HEK293T (cell line): ENCODE measurements at regions not wholly inside any gene's neighbourhood (a gene's known extent, or its start where the extent isn't known, plus 50 kb on each side); places are given as distances from the start of the nearest gene placed in this dataset.

Experiments used
- BHLHE40 ChIP-seq: fragments of 450-650 bp; IDR thresholded peaks from 2 replicates; pipeline ENCODE4 v1.6.1; 2016; ENCODE audit warnings: mild to moderate bottlenecking, moderate library complexity, borderline replicate concordance
- CTBP1 ChIP-seq: fragments of 450-650 bp; IDR thresholded peaks from 2 replicates; pipeline ENCODE4 v1.6.1; 2016; ENCODE audit warnings: borderline replicate concordance
- FOXA1 ChIP-seq: fragments of 450-650 bp; IDR thresholded peaks from 2 replicates; pipeline ENCODE4 v1.6.1; 2016; ENCODE audit warnings: mild to moderate bottlenecking
- FOXK2 ChIP-seq: fragments of 450-650 bp; IDR thresholded peaks from 2 replicates; pipeline ENCODE4 v1.6.1; 2016; ENCODE audit warnings: mild to moderate bottlenecking
- FOXM1 ChIP-seq: fragments of 450-650 bp; IDR thresholded peaks from 2 replicates; pipeline ENCODE4 v1.6.1; 2017; ENCODE audit warnings: mild to moderate bottlenecking, borderline replicate concordance
- HDGF ChIP-seq: fragments of 450-650 bp; IDR thresholded peaks from 2 replicates; pipeline ENCODE4 v1.6.1; 2017; ENCODE audit warnings: antibody characterized with exemption, borderline replicate concordance
- L3MBTL2 ChIP-seq: fragments of 450-650 bp; conservative IDR thresholded peaks from 2 replicates; pipeline ENCODE4 v1.6.1; 2016; ENCODE audit warnings: mild to moderate bottlenecking
- NFRKB ChIP-seq: fragments of 450-650 bp; IDR thresholded peaks from 2 replicates; pipeline ENCODE4 v1.6.1; 2016; ENCODE audit warnings: mild to moderate bottlenecking, moderate library complexity
- TARDBP ChIP-seq: fragments of 450-650 bp; IDR thresholded peaks from 2 replicates; pipeline ENCODE4 v1.6.1; 2016

DNA sequence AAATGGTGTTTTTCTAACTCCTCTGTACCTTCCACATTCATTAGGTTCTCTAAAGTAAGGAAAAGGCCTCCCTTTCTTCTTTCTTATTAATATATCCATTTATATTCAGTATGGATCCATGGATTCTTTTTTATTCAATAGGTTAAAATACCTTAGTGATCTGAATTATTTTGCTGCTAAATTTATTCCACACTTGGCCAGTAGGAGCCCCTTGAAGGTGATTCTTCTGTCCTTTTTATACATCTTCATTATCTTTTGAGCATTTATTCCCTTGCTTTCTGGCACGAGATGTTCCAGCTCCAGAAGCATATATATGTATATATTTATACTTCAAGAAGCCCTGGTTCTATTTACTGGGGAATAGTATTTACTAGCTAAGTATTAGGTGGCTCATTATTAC lies 311.8 kb upstream of the SGCD start:
- no peak for TF ChIP-seq FOXK2
- TF ChIP-seq L3MBTL2, result no peak
- no peak for TF ChIP-seq NFRKB
- TF ChIP-seq FOXM1, result no peak
- no peak for TF ChIP-seq TARDBP
- TF ChIP-seq CTBP1, result no peak
- no peak for TF ChIP-seq BHLHE40
- no peak for TF ChIP-seq FOXA1
- no peak for TF ChIP-seq HDGF
